NCI-H2029 treated with DMSO at 0.1 percent for 48 hours (cell line): ENCODE measurements at regions not wholly inside any gene's neighbourhood (a gene's known extent, or its start where the extent isn't known, plus 50 kb on each side); places are given as distances from the start of the nearest gene placed in this dataset.

Experiments
- DNase-seq: peaks from one replicate; lab custom pipeline; 2025; lab: John Stamatoyannopoulos, UW

DNA sequence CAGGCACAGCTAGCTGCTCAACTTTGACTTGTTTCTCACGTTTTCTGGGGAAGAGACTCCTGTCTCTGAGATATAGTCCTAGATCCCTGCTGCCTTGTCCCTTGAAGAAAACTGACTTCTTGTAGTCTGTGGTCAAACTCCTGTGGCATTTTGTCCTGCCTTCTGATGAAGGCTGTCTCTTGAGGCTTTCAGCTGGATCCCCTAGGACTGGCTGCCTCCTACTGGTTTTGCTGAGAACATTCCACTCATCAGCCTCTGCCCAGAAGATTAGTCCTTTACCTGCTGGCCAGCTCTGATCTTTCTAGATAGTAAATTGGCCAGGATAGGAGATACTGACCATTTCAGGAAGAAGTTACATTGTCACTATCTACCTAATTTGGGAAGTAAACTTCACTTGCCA lies 71.9 kb upstream of the CNR1 start:
- no peak for DNase-seq

DNA sequence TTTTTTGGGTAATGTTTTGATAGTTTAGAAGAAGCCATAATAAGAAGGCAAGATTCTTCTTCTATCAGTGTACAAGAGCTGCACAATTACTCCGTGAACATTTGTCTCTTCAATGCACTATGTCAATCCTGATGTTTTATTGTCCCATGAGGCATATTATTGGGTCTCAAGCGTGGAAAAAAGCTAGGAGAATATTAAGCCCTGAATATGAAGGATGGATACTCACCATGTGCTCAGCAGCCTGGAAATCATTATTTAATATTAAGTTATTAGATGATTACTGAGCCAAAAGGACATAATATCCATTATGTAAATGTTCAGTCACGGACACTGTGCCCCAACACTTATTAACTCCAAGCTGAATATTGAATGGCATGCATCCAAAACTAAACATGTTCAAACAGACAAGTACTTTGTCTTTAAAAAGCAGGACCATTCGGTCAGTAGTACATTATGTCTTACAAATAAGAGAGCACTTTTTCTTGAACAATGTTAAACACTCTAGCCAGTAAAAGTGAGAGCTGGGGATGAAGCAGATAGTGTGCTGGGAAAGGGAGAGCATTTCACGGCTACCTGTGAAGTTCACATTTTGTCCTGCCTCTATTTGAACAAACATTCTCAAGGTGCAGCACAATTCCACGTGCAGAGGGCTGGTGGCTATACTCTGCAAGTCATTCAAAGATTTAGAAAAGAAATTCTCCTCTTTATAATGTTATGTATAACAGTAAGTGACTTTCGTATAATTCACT lies 70.6 kb upstream of the CNR1 start:
- no peak for DNase-seq

DNA sequence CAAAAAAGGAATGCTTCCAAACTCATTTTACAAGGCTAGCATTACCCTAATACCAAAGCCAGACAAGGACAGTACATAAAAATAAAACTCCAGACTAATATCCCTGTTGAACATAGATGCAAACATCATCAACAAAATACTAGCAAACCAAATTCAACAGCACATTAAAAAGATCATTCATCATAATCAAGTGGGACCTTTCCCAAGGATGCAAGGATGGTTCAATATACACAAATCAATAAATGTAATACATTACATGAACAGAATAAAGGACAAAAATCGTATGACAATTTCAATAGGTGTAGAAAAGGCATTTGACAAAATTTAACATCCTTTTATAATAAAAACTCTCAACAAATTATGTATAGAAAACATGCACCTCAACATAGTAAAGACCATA lies 66.6 kb upstream of the CNR1 start:
- DNase-seq = no peak

DNA sequence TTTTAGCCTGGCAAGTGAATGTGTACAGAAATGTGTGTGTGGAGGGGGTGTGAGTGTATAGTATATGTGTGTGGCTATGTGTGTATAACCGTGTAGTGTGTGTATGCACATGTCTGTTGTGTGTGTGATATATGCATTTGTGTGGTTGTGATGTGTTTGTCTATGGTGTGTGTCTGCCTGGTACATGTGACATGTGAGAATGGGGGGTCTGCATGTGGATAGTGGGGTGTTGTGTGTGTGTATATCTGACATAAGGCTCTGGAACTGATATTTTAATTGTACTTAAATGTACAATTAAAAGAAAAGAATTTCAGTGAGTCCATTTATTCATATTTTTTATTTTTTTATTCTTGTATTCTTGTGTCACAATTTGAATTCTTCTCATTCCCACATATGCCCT lies 57.2 kb upstream of the CNR1 start:
- no peak for DNase-seq

DNA sequence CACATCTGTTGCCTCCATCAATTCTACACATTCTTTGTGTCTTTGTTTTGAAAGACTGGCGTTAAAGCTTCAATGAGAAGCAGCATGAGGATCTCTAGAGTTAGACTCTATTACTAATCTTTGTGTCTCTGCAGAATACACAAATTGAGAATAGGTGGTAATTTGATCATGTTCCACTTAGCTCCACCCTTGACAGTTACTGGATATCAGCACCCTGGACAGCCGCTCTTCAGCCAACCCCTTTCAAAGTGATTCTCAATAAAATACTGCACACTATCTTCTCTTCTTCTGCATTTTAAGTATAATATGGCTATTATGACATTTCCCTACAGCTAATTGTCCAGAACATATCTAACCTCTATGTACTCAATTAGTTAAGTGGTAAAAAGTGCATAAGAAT lies 54.3 kb upstream of the CNR1 start:
- peak; percentile 5 for DNase-seq

DNA sequence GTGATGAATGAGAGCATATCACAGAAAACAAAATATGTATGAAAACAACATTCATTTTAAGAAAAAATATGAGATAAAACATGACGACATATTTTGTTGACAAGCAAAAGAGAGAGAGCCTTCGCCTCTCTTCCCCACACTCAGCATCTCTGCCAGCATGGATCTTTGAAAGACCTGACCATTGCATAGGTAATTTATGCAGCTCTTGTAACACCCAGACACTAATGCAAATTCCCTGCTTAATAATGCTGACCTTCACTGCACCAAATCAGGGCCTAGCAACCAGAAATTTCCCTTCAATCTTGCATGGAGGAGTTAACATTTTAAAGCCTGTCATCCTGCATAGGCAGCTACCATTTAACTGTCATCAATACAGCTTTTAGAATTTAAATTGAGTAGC lies 50.0 kb upstream of the CNR1 start:
- DNase-seq = no peak
